ES-I3 (cell line): ENCODE measurements at regions not wholly inside any gene's neighbourhood (a gene's known extent, or its start where the extent isn't known, plus 50 kb on each side); places are given as distances from the start of the nearest gene placed in this dataset.

Experiments used
- H3K36me3 ChIP-seq: 2 replicates; pipeline ENCODE4 v1.6.1; 2013; ENCODE audit warnings: mild to moderate bottlenecking, low read length, control low read depth, moderate library complexity; ENCODE audit not compliant: insufficient read depth
- H3K4me1 ChIP-seq: 2 replicates; pipeline ENCODE4 v1.6.1; 2013; ENCODE audit warnings: mild to moderate bottlenecking, control low read depth, low read length; ENCODE audit not compliant: insufficient read depth
- H3K9ac ChIP-seq: 2 replicates; pipeline ENCODE4 v1.6.1; 2013; ENCODE audit warnings: low read depth, mild to moderate bottlenecking, low read length, moderate library complexity
- H3K9me3 ChIP-seq: 2 replicates; pipeline ENCODE4 v1.6.1; 2013; ENCODE audit warnings: mild to moderate bottlenecking, low read length, moderate library complexity; ENCODE audit not compliant: control insufficient read depth, insufficient read depth

DNA sequence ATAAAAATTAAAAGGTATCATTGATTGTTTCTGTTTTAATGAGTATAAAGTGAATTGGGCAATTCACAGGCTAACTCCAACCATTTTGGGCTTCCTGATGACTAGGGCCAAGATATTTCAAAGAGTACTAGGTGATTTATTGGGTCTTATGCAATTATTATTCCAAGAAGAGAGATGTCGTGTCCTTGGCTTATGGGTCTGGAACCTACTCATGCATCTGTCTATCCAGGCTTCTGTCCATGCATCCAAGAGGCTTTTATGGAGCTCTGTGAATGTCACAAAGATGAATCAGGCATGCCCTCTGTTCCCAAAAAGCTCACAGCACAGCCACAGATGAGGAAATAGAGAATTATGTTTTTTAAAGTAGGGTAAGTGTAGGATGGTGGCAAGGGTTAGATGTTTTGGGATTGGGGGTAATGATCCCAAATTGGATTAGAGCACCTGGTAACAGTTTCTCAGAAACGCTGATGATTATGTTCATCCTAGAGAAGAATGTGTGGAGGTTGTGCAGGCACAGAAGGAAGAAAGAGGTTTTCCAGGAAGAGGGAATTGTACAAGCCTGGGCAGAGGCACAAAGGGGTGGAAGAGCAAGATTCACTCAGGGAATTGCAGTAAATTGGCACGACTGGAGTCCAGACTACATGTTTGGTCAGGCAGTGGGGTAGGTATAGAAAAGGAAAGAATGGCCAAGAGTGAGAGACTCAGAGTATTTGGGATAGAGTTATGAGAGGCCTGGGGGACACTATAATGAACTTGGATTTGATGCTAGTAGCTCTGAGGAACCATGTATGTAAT, 83.0 kb upstream of the TNC start:
- no peaks in the 10 kb centered on the region for H3K9me3 ChIP-seq
- H3K36me3 ChIP-seq = no peaks in the 10 kb centered on the region
- H3K9ac ChIP-seq = no peak overlapping the region
- peaks cover 6% of the 10 kb centered on the region; the same call in 1 of the 2 replicates for H3K4me1 ChIP-seq

DNA sequence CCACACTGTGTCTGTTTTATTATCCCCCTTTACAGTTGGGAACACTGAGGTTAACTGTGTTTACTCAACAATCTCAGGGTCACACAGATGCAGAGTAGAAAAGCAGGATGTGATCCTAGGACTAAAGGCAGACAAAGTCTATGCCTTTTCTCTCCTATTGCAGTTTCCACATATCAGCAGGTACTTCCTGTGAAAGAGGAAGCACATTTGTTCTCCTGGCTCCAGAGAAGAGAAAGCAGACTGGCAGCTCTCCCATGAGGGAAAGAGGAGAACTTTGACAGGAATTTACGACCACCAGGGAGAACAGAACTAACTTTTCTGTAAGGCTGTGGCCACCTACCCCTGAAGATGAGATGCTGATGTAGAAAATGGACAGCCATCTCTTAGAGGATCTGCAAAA, 84.2 kb upstream of the TNC start:
- Histone ChIP-seq H3K9me3 (no peaks in the 10 kb centered on the region), H3K4me1 (peaks cover 13% of the 10 kb centered on the region), H3K36me3 (no peaks in the 10 kb centered on the region), H3K9ac (no peak overlapping the region)

DNA sequence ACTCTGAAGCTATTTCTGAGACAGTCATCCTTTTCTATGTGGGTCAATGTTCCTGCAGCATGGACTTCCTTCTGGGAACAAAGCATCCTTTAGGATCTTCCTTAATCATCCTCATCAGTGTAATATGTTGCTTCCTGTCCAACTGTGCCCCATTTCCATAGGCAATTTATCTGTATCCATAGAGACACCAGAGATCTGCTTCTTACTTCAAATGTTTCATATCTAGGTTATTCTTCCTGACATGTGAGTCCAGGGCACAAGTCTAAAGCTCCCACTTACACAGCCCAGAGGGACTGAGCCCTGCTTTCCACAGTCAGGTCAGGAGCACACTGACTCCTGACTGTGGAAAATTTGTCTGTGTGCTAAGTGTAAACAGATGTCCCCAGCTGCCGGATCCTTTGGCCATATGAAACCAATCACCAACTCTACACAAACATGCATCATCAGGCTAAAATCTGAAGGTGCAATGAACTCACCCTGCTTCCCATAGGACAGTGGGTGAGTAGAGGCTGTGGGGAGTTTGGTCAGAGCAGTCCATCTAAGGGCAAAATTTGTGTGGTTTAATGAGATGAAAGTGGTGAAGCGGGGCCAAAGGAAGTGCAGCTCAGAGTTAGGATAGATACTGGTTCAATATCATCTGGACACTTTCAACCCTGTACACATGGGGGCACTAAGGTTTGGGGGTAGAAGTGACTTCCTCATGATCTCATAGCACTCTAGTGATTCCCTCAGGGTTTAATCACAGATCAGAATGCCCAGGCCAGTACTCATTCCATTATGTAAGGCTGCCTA, 85.2 kb upstream of the TNC start:
- H3K4me1 ChIP-seq = peaks cover 8% of the 10 kb centered on the region
- no peak overlapping the region for H3K9ac ChIP-seq
- no peaks in the 10 kb centered on the region for H3K9me3 ChIP-seq
- no peaks in the 10 kb centered on the region for H3K36me3 ChIP-seq

DNA sequence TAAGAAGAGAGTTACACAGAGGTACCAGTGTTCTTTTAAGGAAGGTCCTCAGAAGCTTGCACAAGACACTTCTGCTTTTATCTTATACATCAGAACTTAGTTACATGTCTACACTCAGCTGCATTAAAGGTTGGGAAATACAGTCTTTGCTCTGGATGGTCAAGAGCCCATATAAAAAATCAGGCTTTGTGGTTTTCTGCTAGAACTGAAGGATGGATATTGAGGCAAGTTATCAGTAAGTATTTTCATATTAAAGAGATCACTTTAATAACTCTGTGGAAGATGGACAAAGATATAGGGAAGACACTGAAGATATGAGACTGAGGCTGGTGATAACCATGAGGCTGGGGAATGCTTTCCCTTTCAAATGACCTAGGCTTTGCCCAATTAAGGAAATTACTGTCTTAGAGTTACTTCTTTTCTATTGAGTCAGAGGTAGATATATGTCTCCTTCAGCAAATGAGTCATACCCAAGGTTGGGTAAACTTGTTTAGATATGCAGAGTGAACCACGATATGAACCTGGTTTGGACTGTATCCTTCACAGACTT, 87.0 kb upstream of the TNC start:
- H3K36me3 ChIP-seq = no peaks in the 10 kb centered on the region
- H3K9ac ChIP-seq = no peak overlapping the region
- peaks cover 13% of the 10 kb centered on the region for H3K4me1 ChIP-seq
- no peaks in the 10 kb centered on the region for H3K9me3 ChIP-seq

DNA sequence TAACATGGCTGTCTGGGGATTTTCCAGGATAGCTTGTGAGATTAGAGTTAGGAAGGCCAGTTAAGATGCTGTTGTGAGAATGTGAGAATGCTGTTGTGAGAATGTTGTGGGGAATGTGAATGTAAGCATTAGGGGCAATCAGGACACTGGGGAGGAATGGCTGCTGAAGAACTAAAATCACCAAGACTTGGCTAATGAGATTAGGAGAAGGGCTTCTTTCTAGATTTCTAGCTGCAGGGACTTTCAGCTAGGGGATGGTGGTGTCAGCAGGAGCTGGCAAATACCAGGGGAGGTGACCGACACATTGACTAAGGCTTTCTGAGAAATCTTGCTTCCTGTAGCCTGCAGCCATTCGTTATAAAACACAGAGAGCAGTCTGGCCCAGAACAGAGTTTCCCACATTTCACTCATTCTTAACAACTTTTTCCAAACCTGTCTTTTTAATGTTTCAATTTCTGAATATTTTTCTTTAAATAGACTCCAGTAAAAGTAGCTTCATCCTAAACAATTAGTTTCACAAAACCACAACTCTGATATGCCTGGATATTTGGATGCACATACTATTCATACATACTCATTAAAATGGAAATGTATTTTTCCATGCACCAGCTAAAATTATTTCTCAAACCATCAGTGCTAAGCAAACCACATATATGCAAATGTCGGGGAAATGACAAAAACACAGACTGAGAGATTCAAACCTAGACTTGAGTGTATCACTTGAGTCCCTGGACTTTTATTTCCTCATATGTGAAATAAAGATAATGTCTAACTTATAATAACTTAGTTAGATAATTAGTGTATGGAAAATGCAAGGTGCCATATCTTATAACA, 89.3 kb upstream of the TNC start:
- no peaks in the 10 kb centered on the region for H3K9me3 ChIP-seq
- H3K4me1 ChIP-seq = peaks cover 21% of the 10 kb centered on the region
- no peaks in the 10 kb centered on the region for H3K36me3 ChIP-seq
- H3K9ac ChIP-seq = no peak overlapping the region

DNA sequence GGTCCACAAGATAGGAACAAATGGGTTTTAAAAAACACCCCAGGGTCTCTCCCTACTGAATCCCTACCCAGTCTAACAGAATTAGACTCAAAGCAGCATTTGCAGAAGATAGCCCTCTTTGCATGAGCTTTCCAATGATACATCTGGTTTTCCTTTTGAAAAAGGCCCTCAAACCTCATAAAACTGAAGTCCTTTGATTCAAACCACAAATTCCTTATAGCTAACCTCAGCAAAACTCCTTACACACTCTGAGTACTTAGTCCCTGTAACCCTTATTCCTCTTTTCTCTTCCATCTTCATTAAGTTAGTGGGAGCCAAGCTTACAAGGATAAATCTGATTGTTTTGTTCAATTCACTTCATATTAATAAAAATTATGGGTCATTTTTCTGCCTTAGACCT, 90.5 kb upstream of the TNC start:
- Histone ChIP-seq H3K9ac (no peak overlapping the region), H3K36me3 (no peaks in the 10 kb centered on the region), H3K4me1 (peaks cover 22% of the 10 kb centered on the region), H3K9me3 (no peaks in the 10 kb centered on the region)

DNA sequence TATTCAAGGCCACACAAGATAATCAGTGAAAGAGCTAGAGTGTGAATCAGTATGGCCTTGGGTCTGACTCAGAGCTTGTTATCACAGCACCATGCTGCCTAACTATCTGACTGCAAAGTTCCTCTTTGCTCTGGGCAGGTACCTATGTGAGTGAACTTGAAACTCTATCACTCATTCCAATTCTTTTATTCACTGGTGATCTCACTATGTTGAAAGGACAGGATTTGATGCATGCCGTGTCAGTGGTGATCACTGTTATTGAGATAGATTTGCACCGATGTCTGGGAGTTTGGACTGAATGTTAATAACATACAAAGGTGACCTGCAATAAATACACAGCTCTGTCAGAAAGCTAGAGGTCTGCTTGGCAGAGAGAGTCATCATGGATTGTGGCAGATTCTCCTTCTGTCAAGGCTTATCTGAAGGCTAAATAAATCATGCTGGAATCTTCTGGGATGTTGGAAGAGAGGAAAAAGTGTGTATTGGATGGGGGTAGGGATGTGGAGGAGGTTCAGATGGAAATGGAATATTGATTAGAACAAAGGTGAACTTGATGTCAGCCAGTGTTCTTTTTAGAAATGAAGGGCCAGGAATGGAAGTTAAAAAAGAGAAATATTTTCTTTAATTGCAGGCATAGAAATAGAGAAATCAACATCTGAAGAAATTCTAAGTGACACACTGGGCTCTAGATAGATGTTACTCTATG, 91.8 kb upstream of the TNC start:
- Histone ChIP-seq H3K9ac (no peak overlapping the region), H3K36me3 (no peaks in the 10 kb centered on the region), H3K4me1 (peaks cover 24% of the 10 kb centered on the region), H3K9me3 (no peaks in the 10 kb centered on the region)

DNA sequence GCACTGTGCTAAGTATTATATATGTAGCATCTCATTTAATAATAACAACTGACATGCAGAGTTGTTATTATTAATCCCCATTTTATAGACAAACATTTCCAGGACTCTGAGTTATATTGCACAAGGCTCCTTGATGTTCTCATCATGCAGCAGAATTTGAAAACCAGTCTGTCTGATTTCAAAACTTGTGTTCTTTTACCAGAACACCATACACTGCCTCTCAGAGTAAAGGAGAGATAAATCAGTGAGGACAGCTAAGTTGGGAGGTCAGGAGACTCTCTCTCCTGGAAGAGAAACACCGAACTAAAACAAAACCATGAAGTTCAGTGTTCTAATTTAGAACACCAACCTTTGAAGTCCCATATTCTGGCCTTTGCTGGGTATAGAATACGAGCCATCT, 92.7 kb upstream of the TNC start:
- Histone ChIP-seq H3K9ac (no peak overlapping the region), H3K4me1 (peaks cover 24% of the 10 kb centered on the region), H3K9me3 (no peaks in the 10 kb centered on the region), H3K36me3 (no peaks in the 10 kb centered on the region)

DNA sequence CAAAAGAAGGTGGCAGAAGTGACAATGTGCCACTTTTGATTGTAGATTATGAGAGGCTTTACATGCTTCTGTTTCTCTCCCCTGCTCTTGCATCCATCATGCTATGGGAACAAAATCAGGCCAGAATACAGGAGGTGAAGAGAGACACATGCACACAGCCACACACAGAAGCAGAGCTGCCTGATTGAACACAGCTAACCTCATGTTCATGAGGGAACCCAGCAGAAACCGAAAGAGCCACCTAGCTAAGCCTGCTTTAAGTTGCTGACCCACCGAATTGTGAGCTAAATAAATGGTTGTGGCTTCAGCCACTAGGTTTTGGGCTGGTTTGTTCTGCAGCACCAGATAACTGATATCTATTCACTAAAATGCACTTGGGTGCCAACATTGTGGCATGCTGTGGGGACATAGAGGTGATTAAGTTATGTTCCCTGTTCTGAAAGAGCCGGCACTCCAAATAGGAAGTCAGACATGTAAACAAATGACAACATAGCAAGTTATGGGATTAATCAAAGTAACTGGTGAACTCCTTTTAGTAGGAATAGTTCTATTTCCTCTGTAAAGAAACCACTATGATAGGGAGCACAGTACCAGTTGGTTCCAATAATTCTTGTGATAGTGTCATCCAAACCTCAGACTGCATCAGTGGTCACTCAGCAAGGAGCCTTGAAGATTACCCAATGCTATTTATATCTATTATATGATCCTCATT, 93.6 kb upstream of the TNC start:
- no peaks in the 10 kb centered on the region for H3K9me3 ChIP-seq
- H3K4me1 ChIP-seq = peaks cover 23% of the 10 kb centered on the region
- no peak overlapping the region for H3K9ac ChIP-seq
- no peaks in the 10 kb centered on the region for H3K36me3 ChIP-seq

DNA sequence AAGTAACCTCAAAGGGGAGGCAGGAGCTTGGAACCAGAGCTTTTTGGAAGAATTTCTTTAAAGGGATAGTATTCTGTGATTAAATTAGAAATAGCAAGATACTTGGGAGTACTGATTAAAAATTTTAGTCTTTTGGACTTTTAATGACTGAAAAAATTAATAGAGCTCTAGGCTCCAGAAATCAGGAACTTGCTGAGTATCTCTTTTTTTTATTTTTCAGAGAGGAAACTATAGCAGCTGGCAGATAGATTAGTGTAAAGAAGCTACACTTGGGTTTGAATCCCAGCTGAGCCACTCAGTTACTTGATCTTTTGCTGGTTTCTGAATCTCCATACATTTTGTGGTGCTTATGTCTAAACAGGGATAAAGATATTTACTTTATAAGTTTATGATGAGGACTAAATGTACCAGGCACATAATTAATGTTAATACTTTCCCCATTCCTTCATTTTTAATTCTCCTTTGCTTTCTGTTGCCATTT, 94.2 kb upstream of the TNC start:
- Histone ChIP-seq H3K9me3 (no peaks in the 10 kb centered on the region), H3K9ac (no peak overlapping the region), H3K36me3 (no peaks in the 10 kb centered on the region), H3K4me1 (peaks cover 17% of the 10 kb centered on the region)

DNA sequence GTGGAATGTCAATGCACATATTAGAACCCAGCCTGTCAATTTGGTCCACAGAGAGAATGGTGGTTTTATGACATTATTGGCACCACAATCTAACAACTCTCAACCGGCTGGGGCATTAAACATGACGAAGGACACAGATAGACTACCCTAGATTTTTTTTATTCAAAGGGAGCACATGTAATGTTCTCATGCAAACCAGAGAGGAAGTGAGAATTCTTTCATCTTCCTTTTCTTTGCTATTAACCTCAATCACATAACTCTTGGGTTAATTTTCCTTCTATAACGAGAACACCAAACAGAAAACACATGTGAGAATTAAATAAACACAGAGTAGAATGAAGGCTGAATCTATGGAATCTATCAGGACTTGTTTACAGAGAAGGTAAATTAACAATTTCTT, 94.9 kb upstream of the TNC start:
- Histone ChIP-seq H3K9ac (no peak overlapping the region), H3K9me3 (no peaks in the 10 kb centered on the region), H3K36me3 (no peaks in the 10 kb centered on the region), H3K4me1 (peaks cover 17% of the 10 kb centered on the region)

DNA sequence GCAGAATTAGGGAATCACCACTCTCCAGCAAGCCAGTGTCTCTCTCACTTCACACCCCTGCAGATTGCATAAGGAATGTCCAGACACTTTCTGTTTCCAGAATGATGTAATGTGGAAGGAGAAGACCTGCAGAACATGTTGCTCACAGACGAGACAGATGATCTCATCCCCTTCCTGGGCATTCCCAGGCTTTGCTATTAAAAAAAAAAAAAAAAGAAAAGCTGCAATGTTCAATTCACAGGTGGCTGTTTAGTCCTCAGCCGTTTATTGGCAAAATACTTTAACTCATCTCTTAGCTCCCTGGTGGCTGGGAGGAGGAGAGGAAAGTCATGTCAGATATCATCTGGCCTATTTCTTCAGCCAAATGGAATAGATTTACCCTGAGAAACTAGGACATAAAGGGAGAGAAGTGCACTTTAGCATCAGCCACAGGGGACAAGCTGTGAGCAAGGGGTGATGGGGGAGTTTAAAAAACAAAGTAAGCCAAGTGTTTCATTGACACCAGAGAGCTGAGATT, 95.9 kb upstream of the TNC start:
- H3K36me3 ChIP-seq = no peaks in the 10 kb centered on the region
- peaks cover 17% of the 10 kb centered on the region for H3K4me1 ChIP-seq
- H3K9ac ChIP-seq = no peak overlapping the region
- no peaks in the 10 kb centered on the region for H3K9me3 ChIP-seq

DNA sequence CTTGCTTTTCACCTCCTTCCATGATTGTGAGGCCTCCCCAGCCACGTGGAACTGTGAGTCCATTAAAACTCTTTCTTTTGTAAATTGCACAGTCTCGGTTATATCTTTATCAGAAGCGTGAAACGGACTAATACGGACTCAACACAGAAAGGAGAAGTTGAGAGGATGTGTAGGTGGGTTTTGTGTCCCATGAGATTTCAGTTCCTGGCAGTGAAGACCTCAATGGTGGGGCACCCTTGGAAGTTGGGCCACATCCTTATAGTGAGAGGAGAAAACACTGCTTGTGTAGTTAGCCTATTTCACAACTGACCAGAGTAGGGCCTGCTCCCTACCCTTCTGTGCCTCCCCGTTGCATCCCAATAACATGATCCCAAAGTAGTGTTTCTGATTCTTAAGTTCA, 98.9 kb upstream of the TNC start:
- H3K9ac ChIP-seq = no peak overlapping the region
- H3K36me3 ChIP-seq = no peaks in the 10 kb centered on the region
- no peaks in the 10 kb centered on the region for H3K9me3 ChIP-seq
- 0 out of 2 replicates have a peak, but pooled peaks cover 5% of the 10 kb centered on the region for H3K4me1 ChIP-seq
